ENCODE measurements at regions not wholly inside any gene's neighbourhood (a gene's known extent, or its start where the extent isn't known, plus 50 kb on each side); places are given as distances from the start of the nearest gene placed in this dataset.

DNA sequence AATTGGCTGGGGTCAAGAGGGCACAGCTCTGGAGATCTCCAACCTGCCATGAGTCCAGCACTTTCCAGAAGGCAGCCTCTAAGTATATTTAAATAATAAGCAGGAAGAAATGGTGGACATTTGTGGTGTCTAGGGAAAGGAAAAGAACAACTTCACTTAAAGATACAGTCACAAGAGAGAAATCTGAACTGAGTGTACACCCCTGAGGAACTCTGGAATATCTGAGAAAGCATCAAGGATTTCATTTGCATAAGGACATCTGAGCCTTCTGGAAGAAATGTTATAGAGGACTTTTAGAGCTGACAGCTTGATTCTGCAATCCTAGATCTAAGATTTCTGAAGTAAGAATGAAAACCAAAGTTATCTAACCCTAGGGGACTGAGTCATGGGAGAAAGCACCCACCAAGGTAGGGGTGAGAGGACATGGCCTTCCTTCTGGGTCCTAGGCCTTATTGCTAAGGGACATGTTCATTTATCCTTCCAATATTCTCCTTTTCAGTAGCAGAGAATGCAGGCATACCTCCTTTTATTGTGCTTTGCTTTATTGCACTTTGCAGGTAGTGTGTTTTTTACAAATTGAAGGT lies 253.4 kb upstream of the SLC24A2 start:
- no peak for TF ChIP-seq ZNF274 (IDR thresholded peaks at IDR 0.05; ENCODE audit: low read depth, low read length)
- H3K4me3 ChIP-seq (ENCODE audit: low read length) = no peak overlapping the region

DNA sequence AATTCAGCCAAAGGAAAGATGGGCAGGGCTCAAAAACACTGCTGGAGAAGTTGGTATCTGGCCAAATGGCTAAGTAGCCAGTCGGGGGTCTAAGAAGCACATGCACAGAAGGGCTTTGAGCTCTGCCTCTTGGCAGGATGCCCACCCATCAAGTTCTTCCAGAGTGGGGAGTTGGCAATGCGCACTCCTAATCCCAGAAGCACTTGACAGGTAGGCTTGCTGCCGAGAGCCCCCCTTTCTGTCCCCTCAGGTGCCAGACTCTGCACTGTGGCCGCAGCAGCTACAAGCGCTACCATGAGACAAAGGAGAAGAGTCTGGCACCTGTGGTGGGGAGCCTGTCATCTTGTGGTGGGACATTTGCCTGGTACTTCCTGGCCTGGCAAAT lies 252.9 kb upstream of the SLC24A2 start:
- H3K4me3 ChIP-seq (ENCODE audit: low read length) = no peak overlapping the region
- no peak for TF ChIP-seq ZNF274 (IDR thresholded peaks at IDR 0.05; ENCODE audit: low read depth, low read length)

GRCh38 chr9:20040991-20041696 lies 252.3 kb upstream of the SLC24A2 start:
- no peak overlapping the region for H3K4me3 ChIP-seq (ENCODE audit: low read length)
- TF ChIP-seq ZNF274 (IDR thresholded peaks at IDR 0.05; ENCODE audit: low read depth, low read length) = no peak

GRCh38 chr9:20037699-20038098 lies 248.9 kb upstream of the SLC24A2 start:
- no peak overlapping the region for H3K4me3 ChIP-seq (ENCODE audit: low read length)
- TF ChIP-seq ZNF274 (IDR thresholded peaks at IDR 0.05; ENCODE audit: low read depth, low read length) = no peak

- TF ChIP-seq ZNF274 (IDR thresholded peaks at IDR 0.05; ENCODE audit: low read depth, low read length) = no peak
- no peak overlapping the region for H3K4me3 ChIP-seq (ENCODE audit: low read length)
These were observed 244.7 kb upstream of the SLC24A2 start for GRCh38 chr9:20033511-20033910.

- no peak for TF ChIP-seq ZNF274 (IDR thresholded peaks at IDR 0.05; ENCODE audit: low read depth, low read length)
- no peak overlapping the region for H3K4me3 ChIP-seq (ENCODE audit: low read length)
These were observed 243.7 kb upstream of the SLC24A2 start for GRCh38 chr9:20032413-20033006.

- H3K4me3 ChIP-seq (ENCODE audit: low read length) = no peak overlapping the region
- no peak for TF ChIP-seq ZNF274 (IDR thresholded peaks at IDR 0.05; ENCODE audit: low read depth, low read length)
These were observed 243.0 kb upstream of the SLC24A2 start for GRCh38 chr9:20031836-20032235.

DNA sequence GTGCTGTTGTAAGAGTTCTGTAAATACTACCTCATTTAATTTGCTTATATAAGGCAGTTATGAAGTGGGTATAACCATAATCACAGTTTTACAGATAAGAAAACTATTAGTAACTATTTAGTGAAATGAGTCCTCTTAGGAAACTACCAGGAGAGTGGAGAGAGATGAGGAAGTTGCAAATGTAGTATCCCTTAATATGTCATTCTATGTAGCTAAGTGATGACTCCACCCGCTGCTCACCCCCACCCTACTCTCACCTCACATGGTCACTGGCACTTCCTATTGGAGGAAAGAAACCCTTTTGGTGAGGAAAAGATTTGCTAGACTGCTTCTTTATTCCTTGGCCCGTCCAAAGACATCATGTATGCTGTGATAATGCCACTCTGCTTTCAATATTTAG lies 241.8 kb upstream of the SLC24A2 start:
- H3K4me3 ChIP-seq (ENCODE audit: low read length) = no peak overlapping the region
- TF ChIP-seq ZNF274 (IDR thresholded peaks at IDR 0.05; ENCODE audit: low read depth, low read length) = no peak

DNA sequence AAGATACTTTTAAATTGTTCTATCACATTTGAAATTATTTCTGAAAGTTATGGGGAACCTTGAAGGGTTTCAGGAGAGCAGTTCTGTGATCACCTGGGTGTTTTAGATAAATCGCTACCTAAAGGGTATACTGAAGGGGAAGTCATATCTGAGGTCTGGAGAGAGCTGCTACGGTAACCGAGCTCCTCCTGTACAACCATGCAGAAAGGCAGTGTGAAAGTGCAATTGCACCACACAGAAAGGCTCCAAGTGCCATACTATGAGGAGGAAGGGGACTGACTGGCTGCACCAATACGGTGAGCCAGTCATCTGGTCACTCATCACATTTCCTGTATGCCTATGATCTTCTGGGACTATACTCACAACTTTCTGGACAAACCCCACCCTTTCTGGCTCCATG lies 241.4 kb upstream of the SLC24A2 start:
- no peak for TF ChIP-seq ZNF274 (IDR thresholded peaks at IDR 0.05; ENCODE audit: low read depth, low read length)
- no peak overlapping the region for H3K4me3 ChIP-seq (ENCODE audit: low read length)

DNA sequence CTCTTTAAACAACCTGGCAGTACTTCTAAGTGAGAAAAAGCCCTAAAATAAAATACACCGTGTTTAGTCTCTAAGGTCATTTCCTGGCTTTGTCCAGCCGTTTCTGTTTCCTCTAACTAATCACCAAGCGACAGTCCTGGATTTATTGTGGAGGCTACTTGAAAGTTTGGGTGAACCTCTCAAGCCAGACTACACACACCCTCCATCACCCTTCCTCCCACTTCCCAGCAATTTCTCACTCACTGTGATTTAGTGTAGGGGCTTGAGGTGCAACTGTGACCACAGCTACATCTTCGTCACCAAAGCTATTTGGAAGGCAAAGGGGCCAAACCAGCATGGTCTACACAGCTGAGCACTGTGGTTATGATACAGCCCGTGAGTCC lies 240.0 kb upstream of the SLC24A2 start:
- TF ChIP-seq ZNF274 (IDR thresholded peaks at IDR 0.05; ENCODE audit: low read depth, low read length) = no peak
- H3K4me3 ChIP-seq (ENCODE audit: low read length) = no peak overlapping the region

- H3K4me3 ChIP-seq (ENCODE audit: low read length) = no peak overlapping the region
- TF ChIP-seq ZNF274 (IDR thresholded peaks at IDR 0.05; ENCODE audit: low read depth, low read length) = no peak
These were observed 239.5 kb upstream of the SLC24A2 start for GRCh38 chr9:20028192-20028848.

GRCh38 chr9:20023961-20024571 lies 235.2 kb upstream of the SLC24A2 start:
- TF ChIP-seq ZNF274 (IDR thresholded peaks at IDR 0.05; ENCODE audit: low read depth, low read length) = no peak
- H3K4me3 ChIP-seq (ENCODE audit: low read length) = no peak overlapping the region

GRCh38 chr9:20023210-20023905 lies 234.5 kb upstream of the SLC24A2 start:
- H3K4me3 ChIP-seq (ENCODE audit: low read length) = no peak overlapping the region
- no peak for TF ChIP-seq ZNF274 (IDR thresholded peaks at IDR 0.05; ENCODE audit: low read depth, low read length)

DNA sequence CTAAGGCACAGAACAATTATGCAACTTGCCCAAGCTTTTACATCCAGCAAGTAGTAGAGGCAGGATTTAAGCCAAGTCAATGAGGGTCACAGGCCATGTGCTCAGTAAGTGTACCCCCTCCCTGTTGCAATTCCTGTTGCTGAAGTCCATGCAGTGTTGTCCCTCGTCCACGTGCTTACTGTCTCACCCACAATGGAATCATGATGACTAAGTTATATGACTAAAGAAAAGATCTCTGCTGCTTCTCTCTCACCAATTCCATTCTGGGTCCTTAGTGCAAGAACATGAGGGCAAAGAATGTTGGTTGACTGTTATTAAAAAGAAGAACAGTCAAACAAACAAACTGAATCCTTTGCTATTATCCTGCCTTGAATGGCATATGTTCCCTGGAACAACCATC lies 233.6 kb upstream of the SLC24A2 start:
- H3K4me3 ChIP-seq (ENCODE audit: low read length) = no peak overlapping the region
- TF ChIP-seq ZNF274 (IDR thresholded peaks at IDR 0.05; ENCODE audit: low read depth, low read length) = no peak
